Vagina (tissue), 2 donors: ENCODE measurements at regions not wholly inside any gene's neighbourhood (a gene's known extent, or its start where the extent isn't known, plus 50 kb on each side); places are given as distances from the start of the nearest gene placed in this dataset.

Source experiments
- CTCF ChIP-seq, 3 experiments: fragments of 450-650 bp in 2 of 3; fragments of 200-600 bp in 1 of 3; sonication (generic) in 1 of 3; IDR thresholded peaks; one replicate each; pipeline ENCODE4 v1.5.1; 2017 to 2019; ENCODE audit warnings: antibody characterized with exemption in 3 of 3, mild to moderate bottlenecking in 2 of 3, moderate library complexity in 2 of 3
- POLR2A ChIP-seq, 2 donors: fragments of 450-650 bp; IDR thresholded peaks; one replicate each; pipeline ENCODE4 v1.6.1; 2017; ENCODE audit warnings: antibody characterized with exemption in 2 of 2, mild to moderate bottlenecking in 2 of 2, moderate library complexity in 2 of 2

- TF ChIP-seq CTCF (IDR thresholded peaks at IDR 0.05) (no peak), POLR2A (IDR thresholded peaks at IDR 0.05) (no peak)
Observed at GRCh38 chr2:156670104-156670503, 233.9 kb downstream of the GPD2 start.
